ENCODE measurements at regions not wholly inside any gene's neighbourhood (a gene's known extent, or its start where the extent isn't known, plus 50 kb on each side); places are given as distances from the start of the nearest gene placed in this dataset.

GRCh38 chr10:8326396-8327139 lies 272.1 kb downstream of the GATA3 start:
- POLR2A ChIA-PET (ENCODE audit: unreplicated experiment) = interaction anchor here (0.6 kb wide), 1 partner anchor 401 kb away, joined by 4 read pairs; no protein-coding TSS in a partner anchor
- BruUV-seq (replicated peaks) = no TSS peak

More at GRCh38 chr10:8326396-8327139, 272.1 kb downstream of the GATA3 start:
- Histone ChIP-seq H4K5ac (ENCODE audit: low read depth, low read length) (no peak overlapping the region), H2AK5ac (ENCODE audit: low read depth, low read length) (no peak overlapping the region), H2AK9ac (replicated peaks; ENCODE audit: low read depth, low read length, poor library complexity) (no peak overlapping the region), H4K91ac (ENCODE audit: insufficient read depth, low read depth, low read length) (no peak overlapping the region), H3K23ac (ENCODE audit: low read depth, low read length) (no peak overlapping the region), H2BK15ac (ENCODE audit: low read depth, low read length) (no peak overlapping the region), H3K36me3 (ENCODE audit: control insufficient read depth, insufficient read depth, low read length) (no peaks in the 10 kb centered on the region), H3K9ac (ENCODE audit: low read depth, low read length) (no peak overlapping the region), H3K27ac (ENCODE audit: insufficient read depth, low read length) (no peak overlapping the region), H4K20me1 (ENCODE audit: insufficient read depth, low read length) (no peaks in the 10 kb centered on the region), H3K4me1 (ENCODE audit: control insufficient read depth, insufficient read depth, low read length) (no peaks in the 10 kb centered on the region), H3K4me3 (ENCODE audit: insufficient read depth, low read depth, low read length) (no peak overlapping the region), H3K4me2 (ENCODE audit: low read depth, low read length) (no peak overlapping the region), H2AFZ (replicated peaks; ENCODE audit: low read length, poor library complexity) (no peak overlapping the region), H3K4ac (ENCODE audit: low read depth, low read length) (no peak overlapping the region), H3K14ac (replicated peaks; ENCODE audit: low read depth, low read length) (no peak overlapping the region), H4K8ac (ENCODE audit: low read depth in 2 of 2, low read length in 2 of 2) (no peak overlapping the region), H3K9me3 (ENCODE audit: control insufficient read depth, insufficient read depth, low read length) (peaks cover 8% of the 10 kb centered on the region), H2BK120ac (ENCODE audit: low read depth, low read length) (no peak overlapping the region), H3K9me1 (ENCODE audit: insufficient read depth, low read length) (no peaks in the 10 kb centered on the region), H2BK5ac (ENCODE audit: low read depth, low read length, poor library complexity, severe bottlenecking) (no peak overlapping the region), H2BK20ac (ENCODE audit: low read depth, low read length) (no peak overlapping the region), H3K27me3 (ENCODE audit: control insufficient read depth, insufficient read depth, low read length) (no peaks in the 10 kb centered on the region), H3K56ac (ENCODE audit: extremely low read depth, insufficient read depth, low read length) (no peak overlapping the region), H3K18ac (ENCODE audit: low read depth, low read length) (no peak overlapping the region), H3K79me1 (ENCODE audit: low read depth in 1 of 2, low read length in 2 of 2) (no peaks in the 10 kb centered on the region)
- WGBS, 2 experiments (ENCODE audit: extremely low coverage in 2 of 2, insufficient read length in 1 of 2) = no CpG with 5 or more reads among the region's 18 CpGs
- DNase-seq = no peak
- CTCF ChIA-PET = interaction anchor here (0.6 kb wide), 1 partner anchor 83 kb away, joined by 7 read pairs; no protein-coding TSS in a partner anchor
- ATAC-seq (ENCODE audit: low read depth) = no peak
- intact Hi-C loops (cut with micrococcal nuclease) (no loop called here), dilution Hi-C loops (cut with HindIII; ENCODE audit: low sequenced_read_pairs, unreplicated experiment) (no loop called here), in situ Hi-C loops (cut with MboI; ENCODE audit: low sequenced_read_pairs) (no loop called here)
- TF ChIP-seq CTCF (conservative IDR thresholded peaks at IDR 0.05; ENCODE audit: low read depth, low read length) = no peak
- no peak for TF ChIP-seq POLR2A (IDR thresholded peaks at IDR 0.05; ENCODE audit: low read depth, low read length)
- TF ChIP-seq, protein P1, sequence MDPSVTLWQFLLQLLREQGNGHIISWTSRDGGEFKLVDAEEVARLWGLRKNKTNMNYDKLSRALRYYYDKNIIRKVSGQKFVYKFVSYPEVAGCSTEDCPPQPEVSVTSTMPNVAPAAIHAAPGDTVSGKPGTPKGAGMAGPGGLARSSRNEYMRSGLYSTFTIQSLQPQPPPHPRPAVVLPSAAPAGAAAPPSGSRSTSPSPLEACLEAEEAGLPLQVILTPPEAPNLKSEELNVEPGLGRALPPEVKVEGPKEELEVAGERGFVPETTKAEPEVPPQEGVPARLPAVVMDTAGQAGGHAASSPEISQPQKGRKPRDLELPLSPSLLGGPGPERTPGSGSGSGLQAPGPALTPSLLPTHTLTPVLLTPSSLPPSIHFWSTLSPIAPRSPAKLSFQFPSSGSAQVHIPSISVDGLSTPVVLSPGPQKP (IDR thresholded peaks at IDR 0.05; ENCODE audit: borderline replicate concordance, low read depth, low read length) = no peak
- TF ChIP-seq RFX5 (IDR thresholded peaks at IDR 0.05; ENCODE audit: low read depth, low read length) = no peak
- TF ChIP-seq NFE2L2 (IDR thresholded peaks at IDR 0.05; ENCODE audit: low read depth, low read length) = no peak
- no peak for TF ChIP-seq BHLHE40 (IDR thresholded peaks at IDR 0.05; ENCODE audit: low read depth, low read length)
- no peak for TF ChIP-seq RAD21 (IDR thresholded peaks at IDR 0.05; ENCODE audit: low read length)
- no peak for TF ChIP-seq CEBPB (IDR thresholded peaks at IDR 0.05; ENCODE audit: low read depth, low read length)
- no peak for TF ChIP-seq RCOR1 (IDR thresholded peaks at IDR 0.05; ENCODE audit: insufficient replicate concordance, low read length)
- TF ChIP-seq MAFK (IDR thresholded peaks at IDR 0.05; ENCODE audit: low read depth, low read length) = no peak
- no peak for TF ChIP-seq MXI1 (IDR thresholded peaks at IDR 0.05; ENCODE audit: borderline replicate concordance, low read depth, low read length)
- TF ChIP-seq, protein P2, sequence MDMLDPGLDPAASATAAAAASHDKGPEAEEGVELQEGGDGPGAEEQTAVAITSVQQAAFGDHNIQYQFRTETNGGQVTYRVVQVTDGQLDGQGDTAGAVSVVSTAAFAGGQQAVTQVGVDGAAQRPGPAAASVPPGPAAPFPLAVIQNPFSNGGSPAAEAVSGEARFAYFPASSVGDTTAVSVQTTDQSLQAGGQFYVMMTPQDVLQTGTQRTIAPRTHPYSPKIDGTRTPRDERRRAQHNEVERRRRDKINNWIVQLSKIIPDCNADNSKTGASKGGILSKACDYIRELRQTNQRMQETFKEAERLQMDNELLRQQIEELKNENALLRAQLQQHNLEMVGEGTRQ (IDR thresholded peaks at IDR 0.05; ENCODE audit: low read depth, low read length) = no peak
- no peak for TF ChIP-seq FOS (IDR thresholded peaks at IDR 0.05; ENCODE audit: low read depth, low read length)
- no peak for TF ChIP-seq CHD1 (IDR thresholded peaks at IDR 0.05; ENCODE audit: low read depth, low read length)
- TF ChIP-seq SMC3 (IDR thresholded peaks at IDR 0.05; ENCODE audit: low read depth, low read length) = no peak
- no peak for TF ChIP-seq MAZ (IDR thresholded peaks at IDR 0.05; ENCODE audit: borderline replicate concordance, low read depth, low read length)

Measured in IMR-90 (cell line).